K562 (cell line): ENCODE measurements at regions not wholly inside any gene's neighbourhood (a gene's known extent, or its start where the extent isn't known, plus 50 kb on each side); places are given as distances from the start of the nearest gene placed in this dataset.

ENCODE experiments used
- BDP1 ChIP-seq: IDR thresholded peaks from 3 replicates; pipeline ENCODE4 v1.6.1; 2011; ENCODE audit not compliant: insufficient read length, insufficient read depth
- BRF1 ChIP-seq: IDR thresholded peaks from 3 replicates; pipeline ENCODE4 v1.6.1; 2011; ENCODE audit warnings: borderline replicate concordance, mild to moderate bottlenecking; ENCODE audit not compliant: insufficient read length; ENCODE audit errors: extremely low read depth
- CC2D1A ChIP-seq: fragments of 450-650 bp; IDR thresholded peaks from 2 replicates; pipeline ENCODE4 v1.6.1; 2017; ENCODE audit warnings: mild to moderate bottlenecking
- CHD2 ChIP-seq: IDR thresholded peaks from 2 replicates; pipeline ENCODE4 v1.6.1; 2011; ENCODE audit warnings: low read depth, low read length
- DIDO1 ChIP-seq: fragments of 450-650 bp; IDR thresholded peaks from 2 replicates; pipeline ENCODE4 v1.6.1; 2016; ENCODE audit warnings: low read depth, missing biosample characterization, missing genetic modification characterization
- EHMT2 ChIP-seq: fragments of 450-650 bp; IDR thresholded peaks from 2 replicates; pipeline ENCODE4 v1.6.1; 2018; ENCODE audit warnings: antibody characterized with exemption
- FOS ChIP-seq: IDR thresholded peaks from 3 replicates; pipeline ENCODE4 v1.6.1; 2011; ENCODE audit not compliant: insufficient read length; ENCODE audit errors: extremely low read depth
- HINFP ChIP-seq: fragments of 450-650 bp; conservative IDR thresholded peaks from 2 replicates; pipeline ENCODE4 v1.6.1; 2016; ENCODE audit warnings: missing genetic modification characterization, low read depth, mild to moderate bottlenecking, control low read depth, missing compliant biosample characterization
- MTA3 ChIP-seq: fragments of 450-650 bp; formaldehyde crosslinking; IDR thresholded peaks from 2 replicates; pipeline ENCODE4 v1.6.1; 2017; ENCODE audit warnings: mild to moderate bottlenecking, borderline replicate concordance
- NCOA6 ChIP-seq: fragments of 450-650 bp; IDR thresholded peaks from 2 replicates; pipeline ENCODE4 v1.6.1; 2017; ENCODE audit warnings: mild to moderate bottlenecking
- NFIC ChIP-seq: fragments of 450-650 bp; IDR thresholded peaks from 2 replicates; pipeline ENCODE4 v1.6.1; 2017; ENCODE audit warnings: mild to moderate bottlenecking, inconsistent platforms
- PBX2 ChIP-seq, 2 experiments: IDR thresholded peaks in 1 of 2; conservative IDR thresholded peaks in 1 of 2; 2 replicates each; pipeline ENCODE4 v1.6.1; 2016; ENCODE audit warnings: low read depth in 2 of 2, mild to moderate bottlenecking in 1 of 2, missing compliant biosample characterization in 1 of 2, missing genetic modification characterization in 1 of 2, moderate library complexity in 1 of 2
- PCBP1 ChIP-seq: fragments of 200-400 bp; formaldehyde crosslinking; IDR thresholded peaks from 2 replicates; pipeline ENCODE4 v1.6.1; 2018; ENCODE audit warnings: mild to moderate bottlenecking, low read depth, low read length; ENCODE audit not compliant: poor library complexity, severe bottlenecking
- POLR2AphosphoS5 ChIP-seq: IDR thresholded peaks from 2 replicates; pipeline ENCODE4 v1.6.1; 2011; ENCODE audit warnings: mild to moderate bottlenecking, low read depth, low read length, moderate library complexity; ENCODE audit not compliant: control insufficient read depth, insufficient read depth
- PRDM10 ChIP-seq: fragments of 450-650 bp; IDR thresholded peaks from 2 replicates; pipeline ENCODE4 v1.6.1; 2018; ENCODE audit not compliant: partially characterized antibody
- SMC3 ChIP-seq: conservative IDR thresholded peaks from 2 replicates; pipeline ENCODE4 v1.6.1; 2011; ENCODE audit warnings: low read depth, low read length, improper control_type of control experiment; ENCODE audit not compliant: insufficient read depth
- TCF3 ChIP-seq: sonication (generic); formaldehyde crosslinking; IDR thresholded peaks from 2 replicates; pipeline ENCODE4 v1.4.0; 2020; ENCODE audit warnings: mild to moderate bottlenecking, missing genetic modification reagents
- ZBTB5 ChIP-seq: fragments of 450-650 bp; IDR thresholded peaks from 2 replicates; pipeline ENCODE4 v1.6.1; 2017; ENCODE audit warnings: antibody characterized with exemption
- ZNF561 ChIP-seq: fragments of 450-650 bp; formaldehyde crosslinking; conservative IDR thresholded peaks from 2 replicates; pipeline ENCODE4 v1.4.0; 2020; ENCODE audit warnings: mild to moderate bottlenecking, moderate library complexity

- TF ChIP-seq HINFP (tag) (peak; percentile 96), BDP1 (no peak), NCOA6 (no peak), SMC3 (no peak), DIDO1 (tag) (no peak), PCBP1 (no peak), BRF1 (no peak), POLR2AphosphoS5 (0 out of 2 replicates have a peak, but pooled peaks have one; percentile 41), ZNF561 (CRISPR knock-in tag) (no peak), TCF3 (peak; percentile 91), MTA3 (no peak), NFIC (peak; percentile 40; the same call in 1 of the 2 replicates), CHD2 (no peak), PBX2 (CRISPR knock-in tag; IDR thresholded peaks at IDR 0.05; ENCODE audit: low read depth) (no peak), PBX2 (tag; conservative IDR thresholded peaks at IDR 0.05; ENCODE audit: low read depth) (no peak), FOS (no peak), PRDM10 (peak; percentile 87), CC2D1A (peak; percentile 82; the same call in 1 of the 2 replicates), ZBTB5 (peak; percentile 84), EHMT2 (0 out of 2 replicates have a peak, but pooled peaks have one; percentile 27)
Observed at GRCh38 chr20:34189572-34190163, 51.6 kb upstream of the ASIP start (continued).
